SK-N-SH (cell line): ENCODE measurements at regions not wholly inside any gene's neighbourhood (a gene's known extent, or its start where the extent isn't known, plus 50 kb on each side); places are given as distances from the start of the nearest gene placed in this dataset.

Experiments used
- CTCF ChIA-PET: fragments of 300-600, 350-600 bp; formaldehyde crosslinking; extraction: SDS; loops from one replicate; lab custom pipeline; 2021; lab: Yijun Ruan, JAX
- POLR2A ChIA-PET: fragments of 350-600 bp; sonication (Branson Sonifier 250); formaldehyde crosslinking; extraction: SDS; loops from one replicate; lab custom pipeline; 2020; ENCODE audit warnings: antibody characterized with exemption, inconsistent platforms; lab: Yijun Ruan, JAX
- DNase-seq: peaks from one replicate; pipeline ENCODE4 v3.0.0; 2012
- H2AFZ ChIP-seq: fragments of 200-600 bp; sonication (generic); 2 replicates; pipeline ENCODE4 v1.8.1; 2016; ENCODE audit warnings: antibody characterized with exemption, mild to moderate bottlenecking, low read depth
- H3F3A ChIP-seq: fragments of 200-600 bp; sonication (generic); replicated peaks from 2 replicates; pipeline ENCODE3; 2016; ENCODE audit warnings: antibody characterized with exemption, mild to moderate bottlenecking; ENCODE audit not compliant: insufficient read depth
- H3K27ac ChIP-seq, 2 experiments: fragments of 200-500 bp in 1 of 2; fragments of 200-600 bp in 1 of 2; sonication (Bioruptor generic) in 1 of 2; sonication (generic), shearing (Covaris generic) in 1 of 2; 2 replicates each; pipeline versions ENCODE4 v1.5.1 to v1.6.1; 2014 to 2016; ENCODE audit warnings: low read depth in 2 of 2, inconsistent platforms in 1 of 2, low read length in 1 of 2, mild to moderate bottlenecking in 1 of 2, mixed read lengths in 1 of 2
- H3K27me3 ChIP-seq: fragments of 200-600 bp; sonication (generic), shearing (Covaris generic); 2 replicates; pipeline ENCODE4 v1.6.1; 2016; ENCODE audit warnings: mixed run types; ENCODE audit not compliant: insufficient read depth
- H3K36me3 ChIP-seq, 2 experiments: fragments of 200-500 bp in 1 of 2; fragments of 200-600 bp in 1 of 2; sonication (Bioruptor generic) in 1 of 2; sonication (generic) in 1 of 2; replicated peaks in 1 of 2; 2 replicates each; pipeline versions ENCODE3 to v1.5.1; 2014 to 2016; ENCODE audit warnings: low read length in 1 of 2, mild to moderate bottlenecking in 1 of 2; ENCODE audit not compliant: insufficient read depth in 2 of 2, control insufficient read depth in 1 of 2
- H3K4me1 ChIP-seq, 2 experiments: fragments of 200-500 bp in 1 of 2; fragments of 200-600 bp in 1 of 2; sonication (Bioruptor generic) in 1 of 2; sonication (generic), shearing (Covaris generic) in 1 of 2; 2 replicates each; pipeline versions ENCODE4 v1.5.1 to v1.6.1; 2014 to 2016; ENCODE audit warnings: low read depth in 1 of 2, low read length in 1 of 2, mixed run types in 1 of 2; ENCODE audit not compliant: insufficient read depth in 2 of 2, control insufficient read depth in 1 of 2
- H3K4me2 ChIP-seq: fragments of 200-600 bp; sonication (generic), shearing (Covaris generic); 2 replicates; pipeline ENCODE4 v1.6.1; 2017; ENCODE audit warnings: mixed run types
- H3K4me3 ChIP-seq, 2 experiments: fragments of 200-500 bp in 1 of 2; fragments of 200-600 bp in 1 of 2; sonication (Bioruptor generic) in 1 of 2; sonication (generic), shearing (Covaris generic) in 1 of 2; 2 replicates each; pipeline versions ENCODE4 v1.5.1 to v1.8.1; 2014 to 2016; ENCODE audit warnings: low read depth in 2 of 2, inconsistent platforms in 1 of 2, low read length in 1 of 2, mild to moderate bottlenecking in 1 of 2, mixed read lengths in 1 of 2, moderate library complexity in 1 of 2
- H3K79me2 ChIP-seq: fragments of 200-600 bp; sonication (generic); 2 replicates; pipeline ENCODE4 v1.8.1; 2017; ENCODE audit warnings: mild to moderate bottlenecking; ENCODE audit not compliant: insufficient read depth
- H3K9ac ChIP-seq: fragments of 200-600 bp; sonication (generic); 2 replicates; pipeline ENCODE4 v1.6.1; 2017; ENCODE audit warnings: mixed run types
- H3K9me2 ChIP-seq: fragments of 200-600 bp; sonication (generic); 2 replicates; pipeline ENCODE4 v1.6.1; 2017; ENCODE audit warnings: mixed run types
- H3K9me3 ChIP-seq: fragments of 200-600 bp; sonication (generic); 2 replicates; pipeline ENCODE4 v1.6.1; 2017; ENCODE audit warnings: mixed run types, mild to moderate bottlenecking, moderate library complexity
- H4K20me1 ChIP-seq: fragments of 200-600 bp; sonication (generic); 2 replicates; pipeline ENCODE4 v1.6.1; 2017; ENCODE audit warnings: mild to moderate bottlenecking, mixed run types; ENCODE audit not compliant: insufficient read depth
- ELF1 ChIP-seq: IDR thresholded peaks from 2 replicates; pipeline ENCODE4 v1.4.0; 2012
- EP300 ChIP-seq, 2 experiments: IDR thresholded peaks; 2 replicates each; pipeline versions ENCODE4 v1.4.0 to v1.6.1; 2012; ENCODE audit warnings: borderline replicate concordance in 1 of 2, low read depth in 1 of 2, low read length in 1 of 2
- EZH2phosphoT487 ChIP-seq: fragments of 200-600 bp; sonication (generic); IDR thresholded peaks from 2 replicates; pipeline ENCODE4 v1.6.1; 2017; ENCODE audit warnings: low read depth, mixed run types, mild to moderate bottlenecking, antibody characterized with exemption, moderate library complexity, borderline replicate concordance
- FOSL2 ChIP-seq: IDR thresholded peaks from 2 replicates; pipeline ENCODE4 v1.4.0; 2012; ENCODE audit warnings: low read depth, mild to moderate bottlenecking, moderate library complexity, borderline replicate concordance
- FOXJ3 ChIP-seq: sonication (generic); formaldehyde crosslinking; IDR thresholded peaks from 2 replicates; pipeline ENCODE4 v1.5.1; 2020; ENCODE audit warnings: mild to moderate bottlenecking, missing genetic modification reagents
- GABPA ChIP-seq: IDR thresholded peaks from 2 replicates; pipeline ENCODE4 v1.4.0; 2012; ENCODE audit warnings: low read depth, mild to moderate bottlenecking
- GATA2 ChIP-seq: sonication (generic); formaldehyde crosslinking; IDR thresholded peaks from 2 replicates; pipeline ENCODE4 v1.5.0; 2020; ENCODE audit warnings: mild to moderate bottlenecking, missing genetic modification reagents
- JUND ChIP-seq: IDR thresholded peaks from 2 replicates; pipeline ENCODE4 v1.4.0; 2012
- MEF2A ChIP-seq: IDR thresholded peaks from 2 replicates; pipeline ENCODE4 v1.4.0; 2012; ENCODE audit warnings: low read depth, borderline replicate concordance
- MXI1 ChIP-seq: IDR thresholded peaks from 2 replicates; pipeline ENCODE4 v1.6.1; 2012; ENCODE audit warnings: mild to moderate bottlenecking, low read depth, low read length, improper control_type of control experiment
- NFIC ChIP-seq: IDR thresholded peaks from 2 replicates; pipeline ENCODE4 v1.4.0; 2012; ENCODE audit warnings: borderline replicate concordance
- RAD21 ChIP-seq: IDR thresholded peaks from 2 replicates; pipeline ENCODE4 v1.6.1; 2012; ENCODE audit warnings: mild to moderate bottlenecking, low read length
- RCOR1 ChIP-seq: fragments of 150-350 bp; IDR thresholded peaks from 2 replicates; pipeline ENCODE4 v1.6.1; 2017; ENCODE audit warnings: antibody characterized with exemption, low read length
- REST ChIP-seq: IDR thresholded peaks from 2 replicates; pipeline ENCODE4 v1.6.1; 2012; ENCODE audit warnings: mild to moderate bottlenecking, low read depth, low read length, moderate library complexity
- RXRA ChIP-seq: IDR thresholded peaks from 2 replicates; pipeline ENCODE4 v1.4.0; 2012; ENCODE audit warnings: low read depth, mild to moderate bottlenecking, borderline replicate concordance
- TCF12 ChIP-seq: IDR thresholded peaks from 2 replicates; pipeline ENCODE4 v1.4.0; 2012
- TEAD4 ChIP-seq: IDR thresholded peaks from 2 replicates; pipeline ENCODE4 v1.4.0; 2012; ENCODE audit warnings: mild to moderate bottlenecking, borderline replicate concordance; ENCODE audit not compliant: insufficient read depth
- USF1 ChIP-seq: IDR thresholded peaks from 2 replicates; pipeline ENCODE4 v1.4.0; 2012; ENCODE audit warnings: low read depth, borderline replicate concordance
- YY1 ChIP-seq: IDR thresholded peaks from 2 replicates; pipeline ENCODE4 v1.4.0; 2012; ENCODE audit warnings: low read depth, mild to moderate bottlenecking
- ZBTB33 ChIP-seq: IDR thresholded peaks from 2 replicates; pipeline ENCODE4 v1.4.0; 2012; ENCODE audit warnings: low read depth, borderline replicate concordance
- WGBS: methylation state at CpG from one replicate; pipeline ENCODE4 v1.1.6; 2017; ENCODE audit warnings: low lambda C conversion rate; 5-methylcytosine and 5-hydroxymethylcytosine counted together
- TF ChIP-seq, protein P1 (sequence below): fragments of 200-600 bp; sonication (generic); IDR thresholded peaks from 2 replicates; pipeline ENCODE4 v1.6.1; 2017; ENCODE audit warnings: antibody characterized with exemption, mild to moderate bottlenecking, moderate library complexity

DNA sequence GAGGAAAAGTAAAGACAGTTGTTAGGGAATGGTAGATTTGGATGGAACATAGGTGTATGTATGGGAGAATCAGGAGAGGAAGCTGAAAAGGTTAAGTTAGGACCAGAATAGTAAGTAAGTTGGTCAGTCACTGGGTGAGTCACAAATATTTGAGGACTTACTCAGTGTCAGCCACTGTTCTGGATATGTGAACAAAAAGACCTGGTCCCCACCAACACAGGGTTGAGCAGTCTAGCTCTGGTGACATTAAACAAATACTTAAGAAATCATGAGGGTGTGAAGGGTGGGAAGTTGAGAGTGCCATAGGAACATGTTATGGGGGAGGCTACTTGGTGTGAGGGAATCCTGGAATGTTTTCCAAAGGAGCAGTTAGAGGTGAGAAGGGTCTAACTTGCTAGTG is 246.9 kb downstream of the PTEN start:
- no peak overlapping the region for H3K4me3 ChIP-seq
- DNase-seq: no peak
- TF ChIP-seq JUND: peak; percentile 76
- no peak for TF ChIP-seq GABPA
- TF ChIP-seq TEAD4: no peak
- no peak for TF ChIP-seq NFIC
- no peak for TF ChIP-seq EP300 (IDR thresholded peaks at IDR 0.05; ENCODE audit: borderline replicate concordance in 1 of 2, low read depth in 1 of 2, low read length in 1 of 2)
- no peak for TF ChIP-seq YY1
- TF ChIP-seq FOSL2: peak; percentile 73; the same call in 1 of the 2 replicates
- no peak for TF ChIP-seq RCOR1
- H3K27me3 ChIP-seq: no peaks in the 10 kb centered on the region
- ChIA-PET CTCF (no interaction called here), POLR2A (no interaction called here)
- no peaks in the 10 kb centered on the region for H4K20me1 ChIP-seq
- no peaks in the 10 kb centered on the region for H3K79me2 ChIP-seq
- H3K9me3 ChIP-seq: no peaks in the 10 kb centered on the region
- H3K9ac ChIP-seq: no peak overlapping the region
- H3F3A ChIP-seq: no peaks in the 10 kb centered on the region
- H3K27ac ChIP-seq: peak overlapping the region in 1 of 2 experiments; percentile 27; a peak in 2 of 4 replicates
- no peaks in the 10 kb centered on the region for H3K9me2 ChIP-seq
- no peaks in the 10 kb centered on the region for H3K36me3 ChIP-seq
- peak overlapping the region; percentile 52; the same call in 1 of the 2 replicates for H2AFZ ChIP-seq
- H3K4me2 ChIP-seq: peak overlapping the region; percentile 8; the same call in 1 of the 2 replicates
- peaks cover 5% of the 10 kb centered on the region in 2 experiments; a peak in 3 of 4 replicates for H3K4me1 ChIP-seq

GRCh38 chr10:88110822-88111221 is 247.4 kb downstream of the PTEN start:
- Histone ChIP-seq H3K27me3 (no peaks in the 10 kb centered on the region), H3K4me3 (no peak overlapping the region), H4K20me1 (no peaks in the 10 kb centered on the region), H3K4me2 (peak overlapping the region; percentile 8; the same call in 1 of the 2 replicates), H3K9me3 (no peaks in the 10 kb centered on the region), H3K79me2 (no peaks in the 10 kb centered on the region), H2AFZ (peak overlapping the region; percentile 52), H3K36me3 (no peaks in the 10 kb centered on the region), H3K4me1 (peaks cover 7 to 9% of the 10 kb centered on the region in 2 experiments; a peak in 3 of 4 replicates), H3F3A (peaks cover 4% of the 10 kb centered on the region), H3K27ac (no peak overlapping the region; a peak in 1 of 4 replicates), H3K9me2 (no peaks in the 10 kb centered on the region), H3K9ac (no peak overlapping the region)
- TF ChIP-seq MXI1: no peak
- no peak for TF ChIP-seq MEF2A
- TF ChIP-seq FOXJ3 (CRISPR knock-in tag): no peak
- no peak for TF ChIP-seq TCF12
- TF ChIP-seq GATA2 (CRISPR knock-in tag): no peak
- no peak for TF ChIP-seq GABPA
- no peak for TF ChIP-seq ZBTB33
- TF ChIP-seq ELF1: no peak
- TF ChIP-seq RXRA: no peak
- no peak for TF ChIP-seq USF1
- no peak for TF ChIP-seq RCOR1
- no peak for TF ChIP-seq YY1
- no peak for TF ChIP-seq EP300 (IDR thresholded peaks at IDR 0.05; ENCODE audit: borderline replicate concordance in 1 of 2, low read depth in 1 of 2, low read length in 1 of 2)
- TF ChIP-seq REST: no peak
- TF ChIP-seq JUND: no peak
- TF ChIP-seq, protein P1, sequence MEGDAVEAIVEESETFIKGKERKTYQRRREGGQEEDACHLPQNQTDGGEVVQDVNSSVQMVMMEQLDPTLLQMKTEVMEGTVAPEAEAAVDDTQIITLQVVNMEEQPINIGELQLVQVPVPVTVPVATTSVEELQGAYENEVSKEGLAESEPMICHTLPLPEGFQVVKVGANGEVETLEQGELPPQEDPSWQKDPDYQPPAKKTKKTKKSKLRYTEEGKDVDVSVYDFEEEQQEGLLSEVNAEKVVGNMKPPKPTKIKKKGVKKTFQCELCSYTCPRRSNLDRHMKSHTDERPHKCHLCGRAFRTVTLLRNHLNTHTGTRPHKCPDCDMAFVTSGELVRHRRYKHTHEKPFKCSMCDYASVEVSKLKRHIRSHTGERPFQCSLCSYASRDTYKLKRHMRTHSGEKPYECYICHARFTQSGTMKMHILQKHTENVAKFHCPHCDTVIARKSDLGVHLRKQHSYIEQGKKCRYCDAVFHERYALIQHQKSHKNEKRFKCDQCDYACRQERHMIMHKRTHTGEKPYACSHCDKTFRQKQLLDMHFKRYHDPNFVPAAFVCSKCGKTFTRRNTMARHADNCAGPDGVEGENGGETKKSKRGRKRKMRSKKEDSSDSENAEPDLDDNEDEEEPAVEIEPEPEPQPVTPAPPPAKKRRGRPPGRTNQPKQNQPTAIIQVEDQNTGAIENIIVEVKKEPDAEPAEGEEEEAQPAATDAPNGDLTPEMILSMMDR: no peak
- no peak for TF ChIP-seq RAD21
- TF ChIP-seq EZH2phosphoT487: no peak
- ChIA-PET POLR2A (no interaction called here), CTCF (no interaction called here)
- 74% methylated on average over 3 of the region's 3 CpGs for WGBS
- DNase-seq: no peak
